G401 (cell line): ENCODE measurements at regions not wholly inside any gene's neighbourhood (a gene's known extent, or its start where the extent isn't known, plus 50 kb on each side); places are given as distances from the start of the nearest gene placed in this dataset.
"Not testable (repeated sequence)": the region's sequence is repeated elsewhere in the genome, so short reads cannot be mapped to it uniquely, and the experiment has no call there.

Experiments used
- DNase-seq: peaks from one replicate; pipeline ENCODE4 v3.0.0-alpha.2; 2015; ENCODE audit warnings: low spot score
- in situ Hi-C: cut with HindIII; loops from 2 replicates; pipeline ENCODE4 v1.10.0; 2016; ENCODE audit warnings: low sequenced_read_pairs, mixed read lengths

- DNase-seq, in situ Hi-C loops: not testable (repeated sequence)
Observed at GRCh38 chr1:242924717-242925116, 330.4 kb downstream of the CEP170 start.

DNA sequence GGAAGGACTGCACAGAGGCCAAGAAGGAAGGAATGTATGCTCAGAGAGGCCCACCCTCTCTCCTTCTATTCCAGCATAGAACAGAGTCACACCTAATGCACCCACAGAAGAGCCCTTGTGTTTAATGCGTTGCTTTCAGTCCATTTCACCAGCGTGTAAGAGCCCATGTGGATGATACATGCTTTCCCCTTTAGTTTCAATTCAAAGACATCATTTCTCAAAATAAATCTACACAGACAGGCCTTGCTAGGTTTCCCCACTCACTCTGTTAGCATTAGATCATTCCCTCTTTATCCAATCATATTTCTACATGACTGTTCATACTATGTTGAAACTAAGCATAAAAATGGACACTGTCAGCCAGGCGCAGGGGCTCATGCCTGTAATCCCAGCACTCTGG lies 331.5 kb downstream of the CEP170 start:
- DNase-seq, in situ Hi-C loops: not testable (repeated sequence)

GRCh38 chr1:242914729-242915128 lies 340.4 kb downstream of the CEP170 start:
- in situ Hi-C loops, DNase-seq: not testable (repeated sequence)

GRCh38 chr1:242912855-242913254 lies 342.2 kb downstream of the CEP170 start:
- in situ Hi-C loops, DNase-seq: not testable (repeated sequence)

DNA sequence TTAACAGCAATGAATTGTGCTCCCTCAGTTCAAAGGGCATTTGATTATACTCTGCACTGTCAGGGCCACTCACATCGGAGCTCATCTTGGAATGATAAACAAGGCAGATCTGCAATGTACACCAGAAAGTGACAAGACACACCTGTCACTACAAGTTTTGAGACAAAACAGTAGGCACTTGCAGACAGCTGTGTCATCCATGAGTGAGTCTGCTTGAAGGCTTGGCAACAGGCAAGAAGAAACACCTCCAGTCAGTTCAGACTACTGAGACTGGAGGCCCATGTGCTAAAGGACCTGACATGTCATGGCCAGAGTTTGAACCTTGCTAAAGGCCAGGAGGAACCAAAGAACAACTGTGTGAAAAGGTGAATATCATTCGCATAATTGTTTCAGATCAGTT lies 354.5 kb downstream of the CEP170 start:
- DNase-seq, in situ Hi-C loops: not testable (repeated sequence)

- DNase-seq, result peak; percentile 27
- in situ Hi-C loops, result no loop called here
Observed at GRCh38 chr1:242890192-242890741, 364.8 kb downstream of the CEP170 start.

GRCh38 chr1:242886137-242886536 lies 361.6 kb upstream of the PLD5 start:
- in situ Hi-C loops, result no loop called here
- DNase-seq, result no peak

- in situ Hi-C loops, DNase-seq: not testable (repeated sequence)
Observed at GRCh38 chr1:242880022-242880421, 355.5 kb upstream of the PLD5 start.

DNA sequence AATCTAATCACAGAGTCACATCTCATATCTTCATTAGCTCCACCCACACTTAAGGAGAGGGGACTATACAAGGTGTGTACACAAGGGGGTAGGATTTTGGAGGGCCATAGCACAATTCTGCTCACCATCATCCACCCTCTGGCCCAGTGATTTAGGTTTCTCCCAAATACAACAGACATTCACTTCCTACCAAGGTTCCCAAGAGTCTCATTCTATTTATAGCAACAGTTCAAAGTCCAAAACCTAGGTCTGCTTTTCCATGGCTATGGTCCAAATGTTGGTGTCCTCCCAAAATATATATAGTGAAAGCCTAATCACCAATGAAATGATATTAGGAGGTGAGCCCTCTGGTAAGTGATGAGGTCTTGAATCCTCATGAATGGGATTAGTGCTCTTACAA lies 353.2 kb upstream of the PLD5 start:
- DNase-seq, result no peak
- in situ Hi-C loops, result no loop called here

- in situ Hi-C loops, result no loop called here
- no peak for DNase-seq
Observed at GRCh38 chr1:242877229-242877628, 352.7 kb upstream of the PLD5 start.

GRCh38 chr1:242876030-242876429 lies 351.5 kb upstream of the PLD5 start:
- no peak for DNase-seq
- in situ Hi-C loops, result no loop called here

DNA sequence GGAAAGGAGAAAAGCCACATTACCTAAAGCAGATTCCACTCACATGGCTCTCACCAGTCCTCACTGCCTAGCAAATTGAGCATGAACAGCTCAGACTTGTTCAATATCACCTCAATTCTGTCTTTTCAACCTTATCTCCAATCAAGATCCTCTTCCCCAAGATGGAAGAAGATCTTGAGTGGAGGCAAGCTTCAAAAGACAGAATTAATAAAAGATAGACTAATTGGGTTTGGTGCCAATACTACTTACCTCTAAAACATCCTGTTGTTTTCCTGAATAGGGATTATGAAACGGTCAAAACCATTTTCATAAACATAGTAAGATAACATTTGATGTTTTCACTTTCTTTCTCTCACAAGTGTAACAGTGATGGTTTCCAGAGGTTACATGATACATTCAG lies 349.2 kb upstream of the PLD5 start:
- no peak for DNase-seq
- in situ Hi-C loops, result no loop called here

GRCh38 chr1:242872521-242872920 lies 348.0 kb upstream of the PLD5 start:
- no peak for DNase-seq

GRCh38 chr1:242871471-242872030 lies 347.1 kb upstream of the PLD5 start:
- DNase-seq, result no peak
- in situ Hi-C loops, result no loop called here

More at GRCh38 chr1:242872521-242872920, 348.0 kb upstream of the PLD5 start:
- in situ Hi-C loops, result no loop called here

DNA sequence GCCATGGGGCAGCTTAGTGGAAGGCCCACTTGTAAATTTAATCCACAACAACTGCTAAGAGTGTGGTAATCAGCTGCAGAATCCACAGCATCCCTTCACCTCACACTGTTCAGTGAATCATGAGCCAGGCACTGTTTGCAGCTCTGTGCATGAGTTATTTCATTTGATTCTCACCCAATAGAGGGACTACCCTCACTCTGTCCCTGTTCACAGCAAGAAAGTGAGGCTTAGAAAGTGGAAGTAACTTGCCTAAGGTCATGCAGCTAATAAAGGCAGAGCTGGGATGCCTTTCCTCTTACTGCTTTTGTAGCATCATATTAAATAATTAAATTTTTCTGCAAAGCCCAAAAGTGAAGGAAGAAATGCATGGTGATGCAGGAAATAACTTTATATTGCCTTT lies 346.5 kb upstream of the PLD5 start:
- in situ Hi-C loops, result no loop called here
- DNase-seq, result no peak

GRCh38 chr1:242856289-242856688 lies 331.8 kb upstream of the PLD5 start:
- DNase-seq, result no peak
- in situ Hi-C loops, result no loop called here

DNA sequence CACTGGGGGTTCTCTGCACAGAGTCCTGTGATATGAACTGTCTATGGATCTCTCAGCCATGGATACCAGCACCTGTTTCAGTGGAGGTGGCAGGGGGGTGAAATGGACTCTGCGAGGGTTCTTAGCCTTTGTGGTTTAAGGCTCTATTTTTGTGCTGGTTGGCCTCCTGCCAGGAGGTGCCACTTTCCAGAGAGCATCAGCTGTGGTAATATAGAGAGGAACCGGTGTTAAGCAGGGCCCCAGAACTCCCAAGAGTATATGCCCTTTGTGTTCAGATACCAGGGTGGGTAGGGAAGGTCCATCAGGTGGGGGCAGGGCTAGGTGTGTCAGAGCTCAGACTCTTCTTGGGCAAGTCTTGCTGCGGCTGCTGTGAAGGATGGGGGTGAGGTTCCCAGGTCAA lies 330.0 kb upstream of the PLD5 start:
- in situ Hi-C loops, result no loop called here
- DNase-seq, result no peak

DNA sequence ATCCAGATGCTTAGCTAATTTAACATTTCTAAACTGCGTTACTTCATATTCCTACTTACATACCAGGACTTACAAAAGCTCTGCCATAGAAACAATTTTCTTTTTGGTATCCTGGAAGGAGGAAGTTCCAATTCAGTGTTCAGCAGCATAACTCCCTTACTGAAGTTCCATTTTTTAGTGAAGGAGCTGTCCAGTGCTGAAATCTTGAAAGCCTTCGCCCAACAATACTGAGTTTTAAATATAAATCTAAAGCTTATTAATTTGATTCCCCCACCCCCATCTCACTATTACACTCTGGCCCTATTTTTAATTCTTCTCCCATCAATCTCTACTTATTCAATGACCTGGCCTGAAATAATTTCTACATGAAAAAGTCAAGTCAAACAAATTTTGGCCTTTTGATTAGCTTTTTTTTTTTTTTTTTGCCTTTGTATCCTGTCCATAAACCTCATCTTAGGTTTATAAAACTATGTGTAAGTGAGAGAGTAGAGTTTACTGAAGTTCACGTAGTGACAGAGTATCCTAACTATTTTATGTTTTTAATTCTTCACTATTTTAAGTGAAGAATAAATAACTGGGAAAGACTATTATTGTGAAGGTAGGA lies 323.0 kb upstream of the PLD5 start:
- in situ Hi-C loops, result no loop called here

DNA sequence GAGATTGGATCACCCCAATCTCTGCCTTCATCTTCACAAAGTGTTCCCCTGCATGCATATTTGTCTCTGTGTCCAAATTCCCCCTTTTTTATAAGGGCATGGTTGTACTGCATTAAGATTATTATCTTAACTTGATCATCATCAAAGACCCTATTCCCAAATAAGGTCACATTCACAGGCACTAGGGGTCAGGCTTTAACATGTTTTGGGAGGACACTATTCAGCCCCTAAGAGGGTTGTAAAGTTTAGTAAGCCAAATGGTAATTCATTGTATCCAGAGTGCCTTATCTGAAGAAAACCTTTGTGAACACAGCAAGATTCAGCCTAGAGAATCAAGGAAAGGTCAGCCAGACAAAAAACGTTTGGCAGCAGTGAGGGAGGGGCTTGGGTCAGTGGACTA lies 317.6 kb upstream of the PLD5 start:
- in situ Hi-C loops, result no loop called here

More for the DNA sequence above, 323.0 kb upstream of the PLD5 start:
- no peak for DNase-seq

DNA sequence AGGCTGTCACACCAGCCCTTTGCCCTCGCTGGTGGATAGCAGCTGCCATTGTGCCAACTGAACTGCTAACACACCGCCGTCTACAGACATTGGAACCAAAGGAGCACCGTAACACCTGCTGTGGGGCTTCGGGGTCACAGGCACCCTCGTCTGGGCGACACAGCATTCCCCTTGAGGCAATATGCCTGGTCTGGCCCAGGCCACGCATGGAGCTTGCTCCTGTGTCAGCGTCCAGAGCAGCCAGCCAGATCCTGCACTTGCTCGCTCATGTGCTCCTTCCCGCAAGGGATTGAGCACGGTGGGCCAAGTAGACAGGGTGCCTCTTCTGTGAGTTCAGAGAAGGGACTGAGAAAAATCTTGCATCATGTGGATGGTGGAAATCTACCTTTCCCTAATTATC lies 314.6 kb upstream of the PLD5 start:
- in situ Hi-C loops, result no loop called here

More for the DNA sequence above, 317.6 kb upstream of the PLD5 start:
- DNase-seq, result no peak

DNA sequence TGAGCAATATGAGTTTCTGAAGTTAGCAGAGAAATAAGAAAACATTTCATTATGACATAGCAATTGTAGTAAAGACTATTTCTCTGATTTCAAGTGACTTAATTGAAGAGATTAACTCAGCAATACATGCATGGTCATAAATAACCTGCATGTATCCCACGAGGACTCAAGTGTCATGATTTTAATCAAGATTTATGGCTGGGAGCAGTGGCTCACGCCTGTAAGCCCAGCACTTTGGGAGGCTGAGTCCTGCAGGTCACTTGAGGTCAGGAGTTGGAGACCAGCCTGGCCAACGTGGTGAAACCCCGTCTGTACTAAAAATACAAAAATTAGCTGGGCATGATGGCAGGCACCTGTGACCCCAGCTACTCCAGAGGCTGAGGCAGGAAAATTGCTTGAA lies 311.9 kb upstream of the PLD5 start:
- no peak for DNase-seq
- in situ Hi-C loops, result no loop called here

More for the DNA sequence above, 314.6 kb upstream of the PLD5 start:
- no peak for DNase-seq
